RWPE2 (cell line): ENCODE measurements at regions not wholly inside any gene's neighbourhood (a gene's known extent, or its start where the extent isn't known, plus 50 kb on each side); places are given as distances from the start of the nearest gene placed in this dataset.
A peak's percentile ranks its signal among the peaks of the same experiment; 100 is the strongest.

Experiments used
- ATAC-seq: fragments of 200-7000 bp; cut with Tn5 transposase; 3 replicates; pipeline ENCODE4 v1.9.1; 2021; ENCODE audit warnings: low read depth
- DNase-seq: peaks from one replicate; pipeline ENCODE4 v3.0.0-alpha.2; 2020; ENCODE audit warnings: low spot score
- H3K27ac ChIP-seq: fragments of 450-650 bp; 2 replicates; pipeline ENCODE4 v1.5.1; 2017; ENCODE audit warnings: mild to moderate bottlenecking; ENCODE audit not compliant: poor library complexity, severe bottlenecking
- H3K27me3 ChIP-seq: fragments of 250-450 bp; sonication (Bioruptor Pico); 2 replicates; pipeline ENCODE4 v1.5.1; 2021; ENCODE audit warnings: mild to moderate bottlenecking, moderate library complexity; ENCODE audit not compliant: insufficient read depth, poor library complexity, severe bottlenecking
- H3K36me3 ChIP-seq: fragments of 250-450 bp; sonication (Bioruptor Pico); 2 replicates; pipeline ENCODE4 v1.5.1; 2020; ENCODE audit warnings: low read depth, mild to moderate bottlenecking, moderate library complexity
- H3K4me1 ChIP-seq: fragments of 250-450 bp; sonication (Bioruptor Pico); 2 replicates; pipeline ENCODE4 v1.5.1; 2021; ENCODE audit warnings: mild to moderate bottlenecking, moderate library complexity; ENCODE audit not compliant: insufficient read depth, poor library complexity, severe bottlenecking
- H3K4me3 ChIP-seq: fragments of 250-450 bp; sonication (Bioruptor Pico); 2 replicates; pipeline ENCODE4 v1.5.1; 2021; ENCODE audit warnings: mild to moderate bottlenecking, moderate library complexity; ENCODE audit not compliant: severe bottlenecking
- H3K9me3 ChIP-seq: fragments of 250-450 bp; sonication (Bioruptor Pico); 2 replicates; pipeline ENCODE4 v1.5.1; 2021; ENCODE audit warnings: mild to moderate bottlenecking, moderate library complexity; ENCODE audit not compliant: severe bottlenecking
- TF ChIP-seq, protein P1 (sequence below): fragments of 450-650 bp; IDR thresholded peaks from one replicate; pipeline ENCODE4 v1.5.1; 2017; ENCODE audit warnings: mild to moderate bottlenecking, moderate library complexity; ENCODE audit not compliant: poor library complexity, severe bottlenecking

DNA sequence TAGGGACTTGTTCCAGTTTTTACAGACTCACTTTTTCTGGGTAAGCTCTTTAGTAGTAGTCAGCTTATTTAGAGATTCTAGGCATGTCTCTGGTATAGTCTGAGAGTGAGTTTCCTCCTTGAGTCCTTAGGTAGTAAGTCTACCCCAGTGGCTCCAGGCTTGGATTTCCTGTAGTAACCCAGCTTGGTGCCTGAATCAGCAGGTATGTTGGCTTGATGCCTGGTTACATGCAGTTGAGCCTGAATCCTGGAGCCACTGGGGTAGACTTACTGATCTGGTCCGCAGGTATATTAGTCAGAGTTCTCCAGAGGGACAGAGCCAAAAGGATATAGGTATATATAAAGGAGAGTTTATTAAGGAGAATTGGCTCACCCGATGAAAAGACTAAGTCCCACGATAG, 85.8 kb upstream of the RBMS3 start:
- TF ChIP-seq, protein P1, sequence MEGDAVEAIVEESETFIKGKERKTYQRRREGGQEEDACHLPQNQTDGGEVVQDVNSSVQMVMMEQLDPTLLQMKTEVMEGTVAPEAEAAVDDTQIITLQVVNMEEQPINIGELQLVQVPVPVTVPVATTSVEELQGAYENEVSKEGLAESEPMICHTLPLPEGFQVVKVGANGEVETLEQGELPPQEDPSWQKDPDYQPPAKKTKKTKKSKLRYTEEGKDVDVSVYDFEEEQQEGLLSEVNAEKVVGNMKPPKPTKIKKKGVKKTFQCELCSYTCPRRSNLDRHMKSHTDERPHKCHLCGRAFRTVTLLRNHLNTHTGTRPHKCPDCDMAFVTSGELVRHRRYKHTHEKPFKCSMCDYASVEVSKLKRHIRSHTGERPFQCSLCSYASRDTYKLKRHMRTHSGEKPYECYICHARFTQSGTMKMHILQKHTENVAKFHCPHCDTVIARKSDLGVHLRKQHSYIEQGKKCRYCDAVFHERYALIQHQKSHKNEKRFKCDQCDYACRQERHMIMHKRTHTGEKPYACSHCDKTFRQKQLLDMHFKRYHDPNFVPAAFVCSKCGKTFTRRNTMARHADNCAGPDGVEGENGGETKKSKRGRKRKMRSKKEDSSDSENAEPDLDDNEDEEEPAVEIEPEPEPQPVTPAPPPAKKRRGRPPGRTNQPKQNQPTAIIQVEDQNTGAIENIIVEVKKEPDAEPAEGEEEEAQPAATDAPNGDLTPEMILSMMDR, result no peak
- ATAC-seq, result peak; percentile 97
- Histone ChIP-seq H3K4me1 (peaks cover 4% of the 10 kb centered on the region), H3K4me3 (no peak overlapping the region), H3K9me3 (peaks cover 11% of the 10 kb centered on the region), H3K36me3 (no peaks in the 10 kb centered on the region), H3K27ac (peak overlapping the region; percentile 24), H3K27me3 (no peaks in the 10 kb centered on the region)
- DNase-seq, result peak; percentile 77

DNA sequence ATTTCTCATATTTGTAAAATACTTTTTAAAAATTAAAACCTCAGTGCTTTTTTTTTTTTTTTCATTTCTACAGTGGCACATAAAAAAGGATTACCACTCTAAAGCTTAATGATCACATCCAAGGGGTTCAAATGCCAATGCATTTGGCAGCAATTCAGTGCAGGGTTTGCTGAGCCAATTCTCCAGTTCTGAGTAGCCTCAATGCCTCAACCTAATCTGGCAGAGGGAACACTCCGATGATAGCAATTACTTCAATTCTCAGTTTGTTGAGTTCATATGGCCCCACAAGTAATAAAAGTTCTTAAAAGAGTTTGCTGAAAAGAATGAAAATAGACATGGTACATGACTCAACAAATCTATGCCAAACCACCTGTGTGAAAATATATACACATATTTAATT, 79.3 kb upstream of the RBMS3 start:
- Histone ChIP-seq H3K4me3 (no peak overlapping the region), H3K27me3 (no peaks in the 10 kb centered on the region), H3K36me3 (no peaks in the 10 kb centered on the region), H3K4me1 (peaks cover 17% of the 10 kb centered on the region), H3K27ac (peak overlapping the region; percentile 69), H3K9me3 (no peaks in the 10 kb centered on the region)
- no peak for DNase-seq
- ATAC-seq, result no peak
- TF ChIP-seq, protein P1, result no peak

DNA sequence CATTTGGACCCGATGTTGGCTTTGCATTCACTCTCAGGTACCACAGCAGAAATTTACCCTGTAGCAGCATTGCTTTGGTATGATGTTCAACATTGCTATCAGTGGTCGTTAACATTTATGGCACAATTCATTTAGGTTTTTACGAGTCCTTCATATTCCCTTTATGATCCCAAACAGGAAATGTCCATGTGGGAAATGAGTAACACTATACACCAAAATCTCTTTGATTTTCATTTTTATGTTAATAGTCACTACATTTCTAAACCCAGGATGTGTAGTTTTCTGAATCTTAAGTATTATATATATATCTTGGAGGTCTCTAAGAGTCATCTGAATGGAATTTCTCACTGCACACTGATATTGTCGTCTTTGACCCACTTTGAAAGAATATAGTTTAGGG, 78.5 kb upstream of the RBMS3 start:
- Histone ChIP-seq H3K36me3 (no peaks in the 10 kb centered on the region; the same call in 1 of the 2 replicates), H3K27ac (peak overlapping the region; percentile 69), H3K27me3 (no peaks in the 10 kb centered on the region), H3K9me3 (no peaks in the 10 kb centered on the region), H3K4me1 (peaks cover 17% of the 10 kb centered on the region), H3K4me3 (no peak overlapping the region)
- DNase-seq, result no peak
- TF ChIP-seq, protein P1, result no peak
- peak; percentile 91 for ATAC-seq

DNA sequence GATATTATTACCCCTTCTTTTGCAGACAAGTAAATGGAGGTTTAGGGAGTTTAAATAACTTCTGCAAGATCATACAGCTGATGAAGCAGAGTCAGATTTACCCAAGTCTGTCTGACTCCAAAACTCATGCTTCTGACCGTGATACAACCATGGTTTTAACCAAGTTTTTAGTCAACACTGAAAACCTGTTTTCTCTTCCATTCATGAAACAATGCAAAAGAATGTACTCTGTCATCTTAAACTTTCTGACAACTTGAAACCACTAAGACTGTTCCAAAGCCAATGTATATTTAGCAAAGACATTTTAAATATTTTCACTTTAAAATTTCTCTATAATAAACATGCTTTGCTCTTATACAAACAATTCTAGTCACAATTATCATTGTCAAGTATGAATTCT, 77.0 kb upstream of the RBMS3 start:
- no peaks in the 10 kb centered on the region for H3K9me3 ChIP-seq
- H3K27ac ChIP-seq, result no peak overlapping the region
- H3K36me3 ChIP-seq, result no peaks in the 10 kb centered on the region; the same call in 1 of the 2 replicates
- no peak overlapping the region for H3K4me3 ChIP-seq
- ATAC-seq (no peak), DNase-seq (no peak)
- no peaks in the 10 kb centered on the region for H3K27me3 ChIP-seq
- peaks cover 17% of the 10 kb centered on the region for H3K4me1 ChIP-seq
- TF ChIP-seq, protein P1, result no peak

DNA sequence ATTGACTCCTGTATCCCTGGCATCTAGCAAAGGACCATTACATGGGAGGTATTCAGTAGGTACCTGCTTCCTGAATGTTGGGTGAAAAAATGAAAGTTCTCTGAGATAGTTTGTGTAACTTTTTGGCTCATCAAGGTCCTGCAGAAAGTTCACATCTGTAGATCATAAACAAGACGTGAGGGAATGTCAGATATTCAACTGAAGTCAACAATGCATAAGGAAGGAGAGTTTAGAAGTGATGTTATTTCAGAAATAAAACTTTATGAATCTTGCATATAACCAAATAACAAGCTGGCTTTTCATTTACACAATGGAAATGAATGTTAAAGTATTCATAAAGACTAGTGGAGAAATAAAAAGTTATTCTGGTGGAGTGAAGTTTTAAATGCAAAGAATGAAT, 73.4 kb upstream of the RBMS3 start:
- Histone ChIP-seq H3K27ac (no peak overlapping the region), H3K27me3 (no peaks in the 10 kb centered on the region), H3K4me3 (no peak overlapping the region), H3K36me3 (no peaks in the 10 kb centered on the region; the same call in 1 of the 2 replicates), H3K4me1 (peaks cover 8% of the 10 kb centered on the region), H3K9me3 (no peaks in the 10 kb centered on the region)
- no peak for DNase-seq
- TF ChIP-seq, protein P1, result no peak
- no peak for ATAC-seq
